SH-SY5Y (cell line): ENCODE measurements at regions not wholly inside any gene's neighbourhood (a gene's known extent, or its start where the extent isn't known, plus 50 kb on each side); places are given as distances from the start of the nearest gene placed in this dataset.

Experiments
- GATA2 ChIP-seq: IDR thresholded peaks from 2 replicates; pipeline ENCODE4 v1.6.1; 2011; ENCODE audit warnings: mild to moderate bottlenecking, low read depth, low read length
- GATA3 ChIP-seq: IDR thresholded peaks from 2 replicates; pipeline ENCODE4 v1.6.1; 2011; ENCODE audit warnings: low read depth, mild to moderate bottlenecking, low read length, moderate library complexity

DNA sequence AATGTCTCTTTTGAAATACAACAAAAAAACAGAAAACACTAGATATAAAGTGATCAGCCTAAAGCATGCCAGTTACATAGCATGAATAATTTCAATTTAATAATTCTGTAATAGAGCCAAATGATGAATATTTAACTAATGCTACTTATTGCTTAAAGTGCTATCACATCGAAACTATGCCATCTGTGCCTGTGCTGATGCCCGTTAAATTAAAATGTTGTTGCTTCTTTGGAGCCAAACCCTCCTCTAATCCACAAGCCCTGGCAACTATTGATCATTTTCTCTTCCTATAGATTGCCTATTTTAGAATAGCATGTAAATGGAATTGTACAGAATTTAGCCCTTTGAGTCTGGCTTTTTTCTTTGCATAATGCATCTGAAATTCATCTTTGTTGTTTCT lies 356.2 kb downstream of the CHSY3 start:
- no peak for TF ChIP-seq GATA2
- TF ChIP-seq GATA3 = no peak
